ENCODE measurements at regions not wholly inside any gene's neighbourhood (a gene's known extent, or its start where the extent isn't known, plus 50 kb on each side); places are given as distances from the start of the nearest gene placed in this dataset.

DNA sequence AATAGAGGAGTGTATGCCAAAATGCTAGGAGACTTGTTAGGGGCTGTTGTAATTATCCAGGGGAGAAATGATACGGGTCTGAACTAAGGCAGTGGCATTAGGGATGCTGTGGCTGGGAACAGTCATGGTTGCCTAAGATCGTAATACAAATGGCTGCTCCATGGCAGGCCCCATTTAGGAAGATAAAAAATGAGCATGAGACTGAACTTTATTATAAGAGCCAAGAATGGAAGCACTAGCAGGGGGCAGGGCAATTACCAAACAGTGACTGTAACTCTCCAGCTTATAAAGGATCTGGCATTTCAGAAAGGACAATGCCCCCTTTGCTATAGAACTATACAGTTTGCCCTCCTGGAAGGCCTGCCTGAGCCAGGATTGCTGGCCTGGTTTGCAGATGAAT lies 503.3 kb upstream of the CDH5 start:
- TF ChIP-seq POLR2AphosphoS5 (IDR thresholded peaks at IDR 0.05; ENCODE audit: low read depth, low read length) (no peak), POLR2A (IDR thresholded peaks at IDR 0.05; ENCODE audit: low read depth, low read length) (no peak)
